Liver (tissue), 7 donors: ENCODE measurements at regions not wholly inside any gene's neighbourhood (a gene's known extent, or its start where the extent isn't known, plus 50 kb on each side); places are given as distances from the start of the nearest gene placed in this dataset.
"Not testable (repeated sequence)": the region's sequence is repeated elsewhere in the genome, so short reads cannot be mapped to it uniquely, and the experiment has no call there.

Source experiments
- DNase-seq: peaks from one replicate; pipeline ENCODE4 v3.0.0-alpha.2; 2017; ENCODE audit warnings: low spot score
- H3K27ac ChIP-seq, 2 donors: one replicate each; pipeline ENCODE4 v1.7.0; 2013; ENCODE audit warnings: inconsistent platforms in 2 of 2, low read length in 2 of 2, control low read depth in 1 of 2, low read depth in 1 of 2, mild to moderate bottlenecking in 1 of 2
- H3K27me3 ChIP-seq, 4 donors: one replicate each; pipeline versions ENCODE4 v1.6.1 to v1.7.0; 2013; ENCODE audit warnings: low read length in 3 of 4, inconsistent platforms in 1 of 4, mild to moderate bottlenecking in 1 of 4, moderate library complexity in 1 of 4; ENCODE audit not compliant: control insufficient read depth in 4 of 4, insufficient read depth in 4 of 4
- H3K36me3 ChIP-seq, 4 donors: one replicate each; pipeline versions ENCODE4 v1.6.1 to v1.7.0; 2013; ENCODE audit warnings: low read length in 3 of 4, mild to moderate bottlenecking in 3 of 4, low read depth in 1 of 4, moderate library complexity in 1 of 4; ENCODE audit not compliant: control insufficient read depth in 4 of 4, insufficient read depth in 3 of 4
- H3K4me1 ChIP-seq, 4 donors: one replicate each; pipeline versions ENCODE4 v1.6.1 to v1.7.0; 2013; ENCODE audit warnings: low read length in 3 of 4, mild to moderate bottlenecking in 3 of 4, moderate library complexity in 1 of 4; ENCODE audit not compliant: control insufficient read depth in 4 of 4, insufficient read depth in 4 of 4
- H3K4me3 ChIP-seq, 3 donors: one replicate each; pipeline versions ENCODE4 v1.6.1 to v1.7.0; 2013; ENCODE audit warnings: low read length in 3 of 3, control low read depth in 1 of 3, low read depth in 1 of 3, mild to moderate bottlenecking in 1 of 3
- H3K9ac ChIP-seq, 2 donors: one replicate each; pipeline ENCODE4 v1.7.0; 2013; ENCODE audit warnings: low read length in 2 of 2, mild to moderate bottlenecking in 2 of 2, moderate library complexity in 2 of 2, control low read depth in 1 of 2, low read depth in 1 of 2
- H3K9me3 ChIP-seq, 4 donors: one replicate each; pipeline versions ENCODE4 v1.6.1 to v1.7.0; 2013; ENCODE audit warnings: low read length in 3 of 4; ENCODE audit not compliant: control insufficient read depth in 4 of 4
- FOXA2 ChIP-seq: IDR thresholded peaks from 2 replicates; pipeline ENCODE4 v1.6.1; 2016; ENCODE audit warnings: antibody characterized with exemption
- HNF4A ChIP-seq, 2 donors: conservative IDR thresholded peaks; 2 replicates each; pipeline ENCODE4 v1.6.1; 2016; ENCODE audit warnings: antibody characterized with exemption in 2 of 2, mild to moderate bottlenecking in 2 of 2
- HNF4G ChIP-seq: IDR thresholded peaks from 2 replicates; pipeline ENCODE4 v1.6.1; 2016; ENCODE audit warnings: antibody characterized with exemption
- NR2F2 ChIP-seq: IDR thresholded peaks from 2 replicates; pipeline ENCODE4 v1.6.1; 2016; ENCODE audit warnings: antibody characterized with exemption
- RAD21 ChIP-seq, 2 donors: IDR thresholded peaks; 2 replicates each; pipeline ENCODE4 v1.6.1; 2016; ENCODE audit warnings: antibody characterized with exemption in 2 of 2, mild to moderate bottlenecking in 2 of 2
- RXRA ChIP-seq, 2 donors: IDR thresholded peaks; 2 replicates each; pipeline ENCODE4 v1.6.1; 2017 to 2018; ENCODE audit warnings: antibody characterized with exemption in 2 of 2, mild to moderate bottlenecking in 1 of 2
- SP1 ChIP-seq: IDR thresholded peaks from 2 replicates; pipeline ENCODE4 v1.6.1; 2018; ENCODE audit warnings: antibody characterized with exemption, mild to moderate bottlenecking
- YY1 ChIP-seq: IDR thresholded peaks from 2 replicates; pipeline ENCODE4 v1.6.1; 2016; ENCODE audit warnings: antibody characterized with exemption, mild to moderate bottlenecking
- ZBTB33 ChIP-seq: IDR thresholded peaks from 2 replicates; pipeline ENCODE4 v1.6.1; 2016; ENCODE audit warnings: antibody characterized with exemption
- WGBS: extraction: QIAGEN DNeasy Blood & Tissue Kit; methylation state at CpG from one replicate; pipeline ENCODE4 v1.1.7; 2013; 5-methylcytosine and 5-hydroxymethylcytosine counted together
- TF ChIP-seq, protein P1 (sequence below): IDR thresholded peaks from 2 replicates; pipeline ENCODE4 v1.6.1; 2016; ENCODE audit warnings: antibody characterized with exemption
- TF ChIP-seq, protein P2 (sequence below): IDR thresholded peaks from 2 replicates; pipeline ENCODE4 v1.6.1; 2016; ENCODE audit warnings: antibody characterized with exemption, mild to moderate bottlenecking
- donor health status: healthy.
- donor health status: healthy.
- donor health status: healthy.
- donor health status: healthy.

- no peak overlapping the region for H3K9ac ChIP-seq
- H3K27me3 ChIP-seq = no peaks in the 10 kb centered on the region
- TF ChIP-seq RXRA (IDR thresholded peaks at IDR 0.05) = no peak
- TF ChIP-seq HNF4G = no peak
- no peaks in the 10 kb centered on the region for H3K36me3 ChIP-seq
- no peaks in the 10 kb centered on the region for H3K9me3 ChIP-seq
- no peak for DNase-seq
- H3K27ac ChIP-seq = no peak overlapping the region
- 90% methylated on average over 4 of the region's 4 CpGs for WGBS
- H3K4me1 ChIP-seq = no peaks in the 10 kb centered on the region
- H3K4me3 ChIP-seq = no peak overlapping the region
These were observed 61.0 kb upstream of the ST3GAL6 start for GRCh38 chr3:98702166-98702565.

- no peak for DNase-seq
- WGBS = 97% methylated on average over 1 of the region's 1 CpG
- Histone ChIP-seq H3K4me3 (no peak overlapping the region), H3K27ac (no peak overlapping the region), H3K36me3 (no peaks in the 10 kb centered on the region), H3K9me3 (no peaks in the 10 kb centered on the region), H3K27me3 (no peaks in the 10 kb centered on the region), H3K4me1 (peaks cover 0 to 2% (median 0%) of the 10 kb centered on the region in 4 donors), H3K9ac (no peak overlapping the region)
- no peak for TF ChIP-seq SP1
- TF ChIP-seq, protein P1, sequence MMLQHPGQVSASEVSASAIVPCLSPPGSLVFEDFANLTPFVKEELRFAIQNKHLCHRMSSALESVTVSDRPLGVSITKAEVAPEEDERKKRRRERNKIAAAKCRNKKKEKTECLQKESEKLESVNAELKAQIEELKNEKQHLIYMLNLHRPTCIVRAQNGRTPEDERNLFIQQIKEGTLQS = no peak
- no peak for TF ChIP-seq RAD21 (IDR thresholded peaks at IDR 0.05)
- no peak for TF ChIP-seq HNF4A (conservative IDR thresholded peaks at IDR 0.05)
- no peak for TF ChIP-seq ZBTB33
- no peak for TF ChIP-seq NR2F2
- TF ChIP-seq, protein P2, sequence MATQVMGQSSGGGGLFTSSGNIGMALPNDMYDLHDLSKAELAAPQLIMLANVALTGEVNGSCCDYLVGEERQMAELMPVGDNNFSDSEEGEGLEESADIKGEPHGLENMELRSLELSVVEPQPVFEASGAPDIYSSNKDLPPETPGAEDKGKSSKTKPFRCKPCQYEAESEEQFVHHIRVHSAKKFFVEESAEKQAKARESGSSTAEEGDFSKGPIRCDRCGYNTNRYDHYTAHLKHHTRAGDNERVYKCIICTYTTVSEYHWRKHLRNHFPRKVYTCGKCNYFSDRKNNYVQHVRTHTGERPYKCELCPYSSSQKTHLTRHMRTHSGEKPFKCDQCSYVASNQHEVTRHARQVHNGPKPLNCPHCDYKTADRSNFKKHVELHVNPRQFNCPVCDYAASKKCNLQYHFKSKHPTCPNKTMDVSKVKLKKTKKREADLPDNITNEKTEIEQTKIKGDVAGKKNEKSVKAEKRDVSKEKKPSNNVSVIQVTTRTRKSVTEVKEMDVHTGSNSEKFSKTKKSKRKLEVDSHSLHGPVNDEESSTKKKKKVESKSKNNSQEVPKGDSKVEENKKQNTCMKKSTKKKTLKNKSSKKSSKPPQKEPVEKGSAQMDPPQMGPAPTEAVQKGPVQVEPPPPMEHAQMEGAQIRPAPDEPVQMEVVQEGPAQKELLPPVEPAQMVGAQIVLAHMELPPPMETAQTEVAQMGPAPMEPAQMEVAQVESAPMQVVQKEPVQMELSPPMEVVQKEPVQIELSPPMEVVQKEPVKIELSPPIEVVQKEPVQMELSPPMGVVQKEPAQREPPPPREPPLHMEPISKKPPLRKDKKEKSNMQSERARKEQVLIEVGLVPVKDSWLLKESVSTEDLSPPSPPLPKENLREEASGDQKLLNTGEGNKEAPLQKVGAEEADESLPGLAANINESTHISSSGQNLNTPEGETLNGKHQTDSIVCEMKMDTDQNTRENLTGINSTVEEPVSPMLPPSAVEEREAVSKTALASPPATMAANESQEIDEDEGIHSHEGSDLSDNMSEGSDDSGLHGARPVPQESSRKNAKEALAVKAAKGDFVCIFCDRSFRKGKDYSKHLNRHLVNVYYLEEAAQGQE = no peak
- TF ChIP-seq YY1 = no peak
These were observed 57.9 kb upstream of the ST3GAL6 start for GRCh38 chr3:98705212-98705611.

GRCh38 chr3:98705694-98706093 is 57.4 kb upstream of the ST3GAL6 start:
- Histone ChIP-seq H3K4me3 (no peak overlapping the region), H3K27ac (no peak overlapping the region), H3K27me3 (no peaks in the 10 kb centered on the region), H3K9ac (no peak overlapping the region), H3K4me1 (peaks cover 0 to 2% (median 0%) of the 10 kb centered on the region in 4 donors), H3K9me3 (no peaks in the 10 kb centered on the region), H3K36me3 (no peaks in the 10 kb centered on the region)
- DNase-seq = no peak
- 75% methylated on average over 1 of the region's 1 CpG for WGBS
- peak; percentile 16 to 33 for TF ChIP-seq RAD21 (IDR thresholded peaks at IDR 0.05)
- TF ChIP-seq FOXA2 = no peak

DNA sequence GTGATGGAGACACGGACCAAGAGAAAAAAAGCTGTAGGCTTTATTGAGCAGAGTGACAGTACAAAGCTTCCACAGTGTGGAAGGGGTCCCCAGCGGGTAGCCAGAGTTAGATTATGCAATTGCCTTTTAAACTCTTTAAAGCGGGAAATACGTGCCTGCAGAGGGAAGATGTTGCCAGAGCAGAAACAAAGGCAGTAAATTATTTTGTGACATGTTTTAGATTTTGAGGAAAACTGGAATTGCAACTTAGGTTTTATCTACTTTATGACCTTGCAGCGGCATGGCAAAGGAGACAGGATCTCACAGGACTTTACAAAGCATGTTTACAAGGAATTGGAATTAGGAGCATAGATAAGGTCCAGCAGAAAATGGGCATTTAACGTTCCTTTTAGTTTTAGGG is 54.5 kb upstream of the ST3GAL6 start:
- not testable (repeated sequence) for H3K4me1 ChIP-seq, H3K9ac ChIP-seq, H3K36me3 ChIP-seq, H3K27ac ChIP-seq, H3K27me3 ChIP-seq, DNase-seq, H3K9me3 ChIP-seq, H3K4me3 ChIP-seq
- WGBS = 44% methylated on average over 6 of the region's 6 CpGs
